Thoracic aorta (tissue), 2 donors: ENCODE measurements at regions not wholly inside any gene's neighbourhood (a gene's known extent, or its start where the extent isn't known, plus 50 kb on each side); places are given as distances from the start of the nearest gene placed in this dataset.

Experiments
- ATAC-seq: fragments of 150-250 bp; one replicate; pipeline ENCODE4 v1.8.0; 2017; ENCODE audit warnings: low read depth; ENCODE audit not compliant: insufficient number of reproducible peaks, low FRiP score
- DNase-seq: peaks from one replicate; pipeline ENCODE4 v3.0.0-alpha.2; 2020; ENCODE audit warnings: low spot score
- H3K27ac ChIP-seq, 2 donors: fragments of 200-600 bp; sonication (generic); 1 replicate in 1 of 2; 2 replicates in 1 of 2; pipeline ENCODE4 v1.5.1; 2016; ENCODE audit warnings: mild to moderate bottlenecking in 2 of 2, moderate library complexity in 2 of 2
- H3K27me3 ChIP-seq: fragments of 200-600 bp; sonication (generic); replicated peaks from 2 replicates; pipeline ENCODE4 v1.6.0; 2016; ENCODE audit warnings: mild to moderate bottlenecking; ENCODE audit not compliant: insufficient read depth
- H3K36me3 ChIP-seq: fragments of 200-600 bp; sonication (generic); one replicate; pipeline ENCODE4 v1.5.1; 2016
- H3K4me1 ChIP-seq, 2 donors: fragments of 200-600 bp; sonication (generic); 1 replicate in 1 of 2; 2 replicates in 1 of 2; pipeline versions ENCODE4 v1.5.1 to v1.6.0; 2016; ENCODE audit warnings: low read depth in 2 of 2, mild to moderate bottlenecking in 1 of 2; ENCODE audit not compliant: control insufficient read depth in 1 of 2
- H3K4me3 ChIP-seq: fragments of 200-600 bp; sonication (generic); 2 replicates; pipeline ENCODE4 v1.5.1; 2016; ENCODE audit warnings: mild to moderate bottlenecking
- H3K9me3 ChIP-seq: fragments of 200-600 bp; sonication (generic); 2 replicates; pipeline ENCODE4 v1.5.1; 2016
- TF ChIP-seq, protein P1 (sequence below): fragments of 200-600 bp; sonication (generic); IDR thresholded peaks from one replicate; pipeline ENCODE4 v1.5.1; 2019; ENCODE audit warnings: antibody characterized with exemption

GRCh38 chr12:67742461-67742860, 93.9 kb downstream of the DYRK2 start:
- ATAC-seq (no peak), DNase-seq (no peak)
- H3K4me1 ChIP-seq = no peaks in the 10 kb centered on the region
- no peaks in the 10 kb centered on the region for H3K36me3 ChIP-seq
- TF ChIP-seq, protein P1, sequence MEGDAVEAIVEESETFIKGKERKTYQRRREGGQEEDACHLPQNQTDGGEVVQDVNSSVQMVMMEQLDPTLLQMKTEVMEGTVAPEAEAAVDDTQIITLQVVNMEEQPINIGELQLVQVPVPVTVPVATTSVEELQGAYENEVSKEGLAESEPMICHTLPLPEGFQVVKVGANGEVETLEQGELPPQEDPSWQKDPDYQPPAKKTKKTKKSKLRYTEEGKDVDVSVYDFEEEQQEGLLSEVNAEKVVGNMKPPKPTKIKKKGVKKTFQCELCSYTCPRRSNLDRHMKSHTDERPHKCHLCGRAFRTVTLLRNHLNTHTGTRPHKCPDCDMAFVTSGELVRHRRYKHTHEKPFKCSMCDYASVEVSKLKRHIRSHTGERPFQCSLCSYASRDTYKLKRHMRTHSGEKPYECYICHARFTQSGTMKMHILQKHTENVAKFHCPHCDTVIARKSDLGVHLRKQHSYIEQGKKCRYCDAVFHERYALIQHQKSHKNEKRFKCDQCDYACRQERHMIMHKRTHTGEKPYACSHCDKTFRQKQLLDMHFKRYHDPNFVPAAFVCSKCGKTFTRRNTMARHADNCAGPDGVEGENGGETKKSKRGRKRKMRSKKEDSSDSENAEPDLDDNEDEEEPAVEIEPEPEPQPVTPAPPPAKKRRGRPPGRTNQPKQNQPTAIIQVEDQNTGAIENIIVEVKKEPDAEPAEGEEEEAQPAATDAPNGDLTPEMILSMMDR = no peak
- H3K27me3 ChIP-seq = no peaks in the 10 kb centered on the region
- no peaks in the 10 kb centered on the region for H3K9me3 ChIP-seq
- H3K27ac ChIP-seq = no peak overlapping the region
- H3K4me3 ChIP-seq = no peak overlapping the region

GRCh38 chr12:67747869-67748742, 99.6 kb downstream of the DYRK2 start:
- H3K27me3 ChIP-seq = no peaks in the 10 kb centered on the region
- TF ChIP-seq, protein P1 = no peak
- H3K27ac ChIP-seq = no peak overlapping the region
- DNase-seq (no peak), ATAC-seq (no peak)
- H3K4me1 ChIP-seq = no peaks in the 10 kb centered on the region
- no peaks in the 10 kb centered on the region for H3K36me3 ChIP-seq
- no peak overlapping the region for H3K4me3 ChIP-seq
- H3K9me3 ChIP-seq = no peaks in the 10 kb centered on the region

DNA sequence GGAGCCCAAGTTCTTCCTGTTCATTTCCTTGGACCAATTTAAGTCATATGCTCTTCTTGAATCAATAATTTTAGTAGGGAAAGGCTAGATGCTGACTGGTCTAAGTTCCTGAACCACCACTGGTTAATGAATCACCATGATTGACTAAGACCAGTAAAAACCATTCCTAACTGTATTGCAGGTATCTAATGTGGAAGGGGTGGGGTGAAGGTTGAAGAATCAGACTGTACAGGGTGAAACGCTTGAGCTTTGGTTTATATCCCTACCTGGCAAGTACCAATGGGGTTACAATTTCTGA, 100.1 kb downstream of the DYRK2 start:
- H3K27ac ChIP-seq = no peak overlapping the region
- no peak for ATAC-seq
- DNase-seq = no peak

GRCh38 chr12:67750513-67751183, 102.1 kb downstream of the DYRK2 start:
- H3K36me3 ChIP-seq = no peaks in the 10 kb centered on the region
- DNase-seq (no peak), ATAC-seq (no peak)
- no peak overlapping the region for H3K27ac ChIP-seq
- TF ChIP-seq, protein P1 = no peak
- H3K27me3 ChIP-seq = no peaks in the 10 kb centered on the region
- peaks cover 0 to 9% of the 10 kb centered on the region in 2 donors for H3K4me1 ChIP-seq
- no peaks in the 10 kb centered on the region for H3K9me3 ChIP-seq
- H3K4me3 ChIP-seq = no peak overlapping the region

More for the DNA sequence above, 100.1 kb downstream of the DYRK2 start:
- H3K36me3 ChIP-seq = no peaks in the 10 kb centered on the region
- H3K4me3 ChIP-seq = no peak overlapping the region
- TF ChIP-seq, protein P1 = no peak
- no peaks in the 10 kb centered on the region for H3K27me3 ChIP-seq
- no peaks in the 10 kb centered on the region for H3K9me3 ChIP-seq
- H3K4me1 ChIP-seq = no peaks in the 10 kb centered on the region

DNA sequence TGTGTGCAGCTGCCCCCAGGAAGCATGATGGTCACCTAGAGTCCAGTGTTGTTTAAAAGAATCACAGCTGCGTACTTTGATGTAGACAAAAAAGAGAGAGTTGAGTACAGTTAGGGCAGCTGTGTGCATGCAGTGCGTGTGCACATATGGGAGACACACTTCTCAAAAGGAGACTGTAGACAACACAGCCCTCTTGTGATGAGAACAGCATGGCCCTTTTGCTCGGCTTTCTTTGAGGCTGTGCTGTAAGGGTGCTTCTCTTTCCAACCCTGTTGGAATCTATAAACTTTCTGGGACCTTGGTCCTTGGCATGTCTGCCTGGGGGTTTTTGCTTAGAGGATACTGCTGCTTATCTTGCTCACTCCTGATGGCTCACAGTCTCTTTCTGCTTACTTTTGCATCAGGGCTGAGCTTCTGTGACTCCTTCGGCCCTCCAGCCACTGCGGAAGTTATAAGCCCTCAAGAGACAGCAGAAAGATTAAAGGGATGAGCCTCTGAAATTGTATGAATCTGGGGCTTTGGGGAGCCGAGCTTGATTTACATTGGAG, 102.9 kb downstream of the DYRK2 start:
- H3K9me3 ChIP-seq = no peaks in the 10 kb centered on the region
- no peak overlapping the region for H3K27ac ChIP-seq
- H3K4me1 ChIP-seq = peaks cover 0 to 9% of the 10 kb centered on the region in 2 donors
- TF ChIP-seq, protein P1 = no peak
- ATAC-seq (no peak), DNase-seq (no peak)
- H3K27me3 ChIP-seq = no peaks in the 10 kb centered on the region
- no peak overlapping the region for H3K4me3 ChIP-seq
- no peaks in the 10 kb centered on the region for H3K36me3 ChIP-seq
